HG03558 (cell line): ENCODE measurements at regions not wholly inside any gene's neighbourhood (a gene's known extent, or its start where the extent isn't known, plus 50 kb on each side); places are given as distances from the start of the nearest gene placed in this dataset.

Experiments used
- ATAC-seq: cut with Tn5 transposase; IDR thresholded peaks from one replicate; pipeline ENCODE4 v1.9.1; 2021; ENCODE audit warnings: moderate number of reproducible peaks; ENCODE audit not compliant: unreplicated experiment; ENCODE audit errors: extremely low read depth

DNA sequence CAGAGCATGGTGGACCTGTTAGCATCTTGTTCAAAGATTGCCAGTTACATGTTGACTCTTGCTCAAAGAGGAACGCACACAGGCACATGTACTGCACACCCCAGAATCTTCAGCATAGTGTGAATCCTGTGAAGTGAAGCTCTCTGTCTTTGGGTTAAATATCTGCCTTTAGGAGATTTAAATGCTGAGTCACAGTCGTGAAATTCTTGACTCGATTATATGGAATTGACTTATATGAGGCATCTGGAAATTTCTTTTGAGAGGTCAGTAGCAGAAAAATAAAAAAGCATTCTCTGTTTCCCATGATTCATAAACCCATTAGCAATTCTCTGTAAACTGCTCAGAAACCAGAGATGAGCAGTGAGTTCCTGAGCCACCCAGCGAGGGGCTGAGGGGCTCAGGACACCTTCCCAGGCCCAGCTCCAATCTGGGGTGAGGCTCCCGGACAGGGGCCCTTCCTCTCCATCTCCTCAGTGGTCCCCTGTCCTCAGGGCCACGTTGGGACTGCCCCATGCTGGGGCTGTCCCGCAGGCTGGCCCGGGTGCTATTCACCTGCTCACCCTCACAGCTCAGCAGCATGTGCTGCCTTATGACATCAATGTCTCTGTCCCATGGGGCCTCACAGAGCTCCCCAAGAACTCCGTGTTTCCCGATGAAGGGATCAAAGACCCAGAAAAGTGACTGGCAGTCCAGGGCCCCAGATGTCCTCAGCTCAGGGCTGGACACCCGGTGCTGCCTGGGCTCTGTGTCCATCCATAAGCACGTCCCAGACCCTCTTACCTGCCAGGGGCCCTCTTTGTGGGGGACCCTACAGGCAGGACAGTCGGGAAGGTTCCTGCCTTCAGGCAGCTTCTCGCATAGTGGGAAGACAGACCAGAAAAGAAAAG is 50.0 kb upstream of the INSIG1 start:
- ATAC-seq = no peak
